GM10248 (cell line): ENCODE measurements at regions not wholly inside any gene's neighbourhood (a gene's known extent, or its start where the extent isn't known, plus 50 kb on each side); places are given as distances from the start of the nearest gene placed in this dataset.

Source experiments
- CTCF ChIA-PET: fragments of 300-600 bp; sonication (Branson Sonifier 250); formaldehyde crosslinking; extraction: SDS; loops from one replicate; lab custom pipeline; 2021; ENCODE audit warnings: antibody characterized with exemption; lab: Yijun Ruan, JAX
- POLR2A ChIA-PET: fragments of 350-650 bp; sonication (Branson Sonifier 250); formaldehyde crosslinking; extraction: SDS; loops from one replicate; lab custom pipeline; 2020; ENCODE audit warnings: antibody characterized with exemption; lab: Yijun Ruan, JAX
- DNase-seq: peaks from one replicate; pipeline ENCODE4 v3.0.0; 2012; ENCODE audit errors: extremely low spot score
- TF ChIP-seq, protein P1 (sequence below): IDR thresholded peaks from 2 replicates; pipeline ENCODE4 v1.5.1; 2012; ENCODE audit warnings: mild to moderate bottlenecking, low read depth; ENCODE audit errors: extremely low read depth, missing control alignments, control extremely low read depth

DNA sequence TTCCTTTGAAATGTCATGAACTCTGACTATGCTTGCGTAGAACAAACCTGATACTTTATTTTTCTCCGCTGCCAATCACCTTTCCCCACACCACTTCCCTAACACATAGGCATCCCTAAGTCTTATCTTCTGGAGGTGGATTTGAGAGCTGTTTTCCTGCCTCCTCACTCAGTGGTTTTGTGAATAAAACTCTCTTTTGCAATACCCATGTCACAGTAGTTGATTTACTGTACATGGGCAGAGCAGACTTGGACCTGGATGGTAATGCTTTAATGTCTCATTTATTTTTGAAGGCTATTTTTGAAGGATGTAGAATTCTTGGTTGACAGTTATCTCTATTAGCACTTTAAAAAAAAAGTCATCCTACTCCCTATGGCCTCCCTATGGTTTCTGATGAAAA, 881.8 kb downstream of the SLITRK5 start:
- DNase-seq = no peak
- POLR2A ChIA-PET = no interaction called here
- TF ChIP-seq, protein P1, sequence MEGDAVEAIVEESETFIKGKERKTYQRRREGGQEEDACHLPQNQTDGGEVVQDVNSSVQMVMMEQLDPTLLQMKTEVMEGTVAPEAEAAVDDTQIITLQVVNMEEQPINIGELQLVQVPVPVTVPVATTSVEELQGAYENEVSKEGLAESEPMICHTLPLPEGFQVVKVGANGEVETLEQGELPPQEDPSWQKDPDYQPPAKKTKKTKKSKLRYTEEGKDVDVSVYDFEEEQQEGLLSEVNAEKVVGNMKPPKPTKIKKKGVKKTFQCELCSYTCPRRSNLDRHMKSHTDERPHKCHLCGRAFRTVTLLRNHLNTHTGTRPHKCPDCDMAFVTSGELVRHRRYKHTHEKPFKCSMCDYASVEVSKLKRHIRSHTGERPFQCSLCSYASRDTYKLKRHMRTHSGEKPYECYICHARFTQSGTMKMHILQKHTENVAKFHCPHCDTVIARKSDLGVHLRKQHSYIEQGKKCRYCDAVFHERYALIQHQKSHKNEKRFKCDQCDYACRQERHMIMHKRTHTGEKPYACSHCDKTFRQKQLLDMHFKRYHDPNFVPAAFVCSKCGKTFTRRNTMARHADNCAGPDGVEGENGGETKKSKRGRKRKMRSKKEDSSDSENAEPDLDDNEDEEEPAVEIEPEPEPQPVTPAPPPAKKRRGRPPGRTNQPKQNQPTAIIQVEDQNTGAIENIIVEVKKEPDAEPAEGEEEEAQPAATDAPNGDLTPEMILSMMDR = no peak
- CTCF ChIA-PET = no interaction called here

DNA sequence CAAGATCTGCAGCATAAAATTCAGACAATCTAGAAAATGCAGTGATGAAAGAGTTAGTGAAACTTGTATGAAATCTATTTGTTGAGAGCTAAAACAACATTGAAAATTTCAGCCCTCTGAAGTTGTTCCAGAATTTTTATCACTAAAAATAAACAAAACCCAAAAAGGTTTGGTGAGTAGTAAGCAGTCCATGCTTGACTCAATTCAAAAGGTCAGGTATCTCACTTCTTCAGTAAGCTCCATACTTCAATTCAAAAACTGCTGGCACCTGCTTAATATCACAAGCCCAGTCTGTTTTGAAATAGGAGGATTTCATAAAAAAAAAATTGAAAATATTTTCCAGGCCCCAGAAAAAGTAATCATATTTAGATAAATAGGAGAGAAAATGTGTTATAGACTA, 894.4 kb downstream of the SLITRK5 start:
- TF ChIP-seq, protein P1 = no peak
- POLR2A ChIA-PET = no interaction called here
- CTCF ChIA-PET = no interaction called here
- no peak for DNase-seq

DNA sequence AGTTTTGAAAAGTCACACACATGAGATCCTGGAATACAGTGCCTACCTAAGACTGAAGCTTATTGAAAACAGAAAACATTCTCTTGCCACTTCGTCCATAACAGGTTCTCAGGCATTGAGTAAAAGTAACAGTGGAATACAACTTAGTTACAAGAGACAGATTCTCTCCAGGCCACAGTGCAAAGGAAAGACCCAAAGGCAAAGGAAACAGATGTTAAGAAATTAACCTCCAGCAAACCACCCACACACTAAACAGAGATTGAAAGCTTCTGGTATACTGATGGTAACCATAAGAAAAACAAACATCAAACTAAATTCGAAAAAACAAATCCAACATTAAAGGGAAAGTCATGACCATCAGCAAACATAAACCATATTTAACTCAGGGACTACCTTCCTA, 914.7 kb downstream of the SLITRK5 start:
- DNase-seq = no peak
- POLR2A ChIA-PET = no interaction called here
- CTCF ChIA-PET = no interaction called here
- TF ChIP-seq, protein P1 = no peak

DNA sequence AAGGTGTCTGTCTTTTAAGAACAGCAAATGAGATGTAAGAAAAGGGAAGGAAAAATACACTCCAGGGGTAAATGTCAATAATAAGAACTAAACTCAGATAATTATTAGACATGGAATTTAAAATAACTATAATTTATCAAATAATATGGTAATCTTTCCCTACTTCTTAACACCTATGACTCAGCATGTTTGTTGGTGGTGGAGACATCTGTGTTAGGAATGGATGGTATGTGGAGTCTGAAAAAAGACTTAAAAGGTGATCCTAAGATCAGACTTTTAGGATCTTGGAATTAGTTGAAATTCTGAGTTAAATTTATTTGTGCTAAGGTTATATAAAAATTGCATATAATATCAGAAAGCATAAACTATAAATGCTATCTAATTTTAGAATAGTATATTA, 915.1 kb downstream of the SLITRK5 start:
- TF ChIP-seq, protein P1 = no peak
- DNase-seq = no peak
- ChIA-PET POLR2A (no interaction called here), CTCF (no interaction called here)

DNA sequence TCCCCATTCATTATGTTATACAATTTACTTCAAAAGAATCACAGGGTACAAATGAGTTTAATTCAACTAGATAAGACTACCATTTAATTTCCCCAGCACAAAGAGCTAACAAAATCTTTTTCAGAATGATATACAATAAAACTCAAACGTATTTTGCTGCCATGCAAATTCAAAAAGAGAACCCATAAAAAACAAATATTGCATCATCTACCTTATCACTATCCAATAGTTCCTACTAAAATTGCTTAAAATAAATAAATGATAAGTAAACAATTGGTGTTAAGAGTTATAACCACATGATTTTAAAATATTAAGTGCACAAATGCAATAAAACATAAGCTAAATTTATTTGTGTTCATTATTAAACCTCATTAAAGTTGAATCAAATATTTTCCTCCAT, 919.4 kb downstream of the SLITRK5 start:
- ChIA-PET CTCF (no interaction called here), POLR2A (no interaction called here)
- DNase-seq = no peak
- TF ChIP-seq, protein P1 = no peak

DNA sequence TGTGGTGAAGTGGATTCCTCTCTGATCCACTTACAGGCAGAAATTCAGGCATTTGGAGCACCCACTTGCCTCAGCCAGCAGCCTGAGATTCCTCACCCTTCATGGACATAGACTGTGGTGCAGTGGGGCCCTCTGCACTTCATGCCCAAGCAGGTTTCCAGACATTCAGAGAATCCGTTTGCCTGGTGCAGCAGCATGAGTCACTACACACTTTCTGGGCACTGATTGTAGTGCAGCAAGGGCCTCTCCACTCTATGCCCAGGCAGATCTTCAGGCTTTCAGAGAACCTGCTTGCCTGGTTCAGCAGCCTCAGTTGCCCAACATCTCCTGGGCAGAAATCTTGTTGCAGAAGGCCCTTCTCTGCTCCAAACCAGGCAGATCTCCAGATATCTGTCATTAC, 920.9 kb downstream of the SLITRK5 start:
- CTCF ChIA-PET = no interaction called here
- no peak for DNase-seq
- TF ChIP-seq, protein P1 = no peak
- POLR2A ChIA-PET = no interaction called here

DNA sequence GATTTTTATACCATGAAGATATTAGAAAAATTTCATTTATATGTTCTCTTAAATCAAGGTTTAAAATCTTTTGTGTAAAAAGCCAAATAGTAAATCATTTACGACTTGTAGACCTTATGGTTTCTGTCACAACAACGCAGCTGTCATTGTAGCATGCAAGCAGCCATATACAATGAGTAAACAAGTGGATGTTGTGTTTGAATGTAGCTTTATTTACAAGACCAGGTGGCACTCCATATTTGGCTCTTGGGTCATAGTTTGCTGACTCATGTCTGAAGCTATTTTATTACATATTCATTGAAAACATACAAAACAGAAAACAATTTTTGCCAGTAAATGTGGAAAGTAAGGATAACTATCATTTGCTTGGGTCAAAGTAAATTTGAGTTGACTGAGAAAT, 930.8 kb downstream of the SLITRK5 start:
- TF ChIP-seq, protein P1 = no peak
- DNase-seq = no peak
- CTCF ChIA-PET = no interaction called here
- POLR2A ChIA-PET = no interaction called here
